Omental fat pad (tissue), 3 donors: ENCODE measurements at regions not wholly inside any gene's neighbourhood (a gene's known extent, or its start where the extent isn't known, plus 50 kb on each side); places are given as distances from the start of the nearest gene placed in this dataset.

ENCODE experiments used
- ATAC-seq: fragments of 150-250 bp; one replicate; pipeline ENCODE4 v1.9.1; 2016; ENCODE audit warnings: mild to moderate bottlenecking, moderate library complexity; ENCODE audit not compliant: low FRiP score
- DNase-seq: peaks from one replicate; pipeline ENCODE4 v3.0.0-alpha.2; 2019; ENCODE audit warnings: low spot score
- TF ChIP-seq, protein P1 (sequence below), 3 donors: fragments of 450-650 bp; IDR thresholded peaks; one replicate each; pipeline ENCODE4 v1.5.1; 2016 to 2017; ENCODE audit warnings: antibody characterized with exemption in 3 of 3, mild to moderate bottlenecking in 3 of 3, moderate library complexity in 2 of 3

DNA sequence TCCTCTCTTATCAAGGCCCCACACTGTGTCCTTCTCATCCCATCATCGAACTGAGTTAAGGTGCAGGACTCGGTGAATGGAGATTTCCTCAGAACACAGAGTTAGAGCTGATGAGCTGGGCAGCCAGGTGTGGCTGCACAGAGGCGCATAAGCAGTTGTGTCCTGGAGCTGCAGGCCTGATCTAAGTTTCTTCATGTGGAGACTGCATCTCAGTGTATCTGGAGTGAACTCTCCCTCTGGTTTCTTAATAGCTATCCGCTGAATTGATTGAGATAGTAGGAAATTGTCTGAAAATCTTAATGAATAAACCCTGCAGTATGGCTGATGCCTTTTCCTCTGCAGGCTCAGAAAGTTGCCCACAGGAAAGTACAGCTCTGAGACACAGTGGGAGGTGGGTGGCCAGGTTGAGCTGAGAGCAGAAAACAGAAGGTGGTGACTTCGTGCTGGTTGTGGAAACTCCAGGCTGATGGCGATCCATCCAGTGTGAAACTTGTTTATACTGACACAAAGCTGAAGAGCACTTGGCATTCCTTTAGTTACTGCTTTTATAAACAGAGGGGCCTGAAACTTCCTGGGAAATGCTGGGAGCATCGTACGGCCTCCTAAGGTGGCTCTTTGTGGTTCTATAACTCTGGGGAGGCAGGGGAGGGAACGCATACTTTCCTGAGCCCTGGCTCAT lies 67.4 kb upstream of the F3 start:
- TF ChIP-seq, protein P1, sequence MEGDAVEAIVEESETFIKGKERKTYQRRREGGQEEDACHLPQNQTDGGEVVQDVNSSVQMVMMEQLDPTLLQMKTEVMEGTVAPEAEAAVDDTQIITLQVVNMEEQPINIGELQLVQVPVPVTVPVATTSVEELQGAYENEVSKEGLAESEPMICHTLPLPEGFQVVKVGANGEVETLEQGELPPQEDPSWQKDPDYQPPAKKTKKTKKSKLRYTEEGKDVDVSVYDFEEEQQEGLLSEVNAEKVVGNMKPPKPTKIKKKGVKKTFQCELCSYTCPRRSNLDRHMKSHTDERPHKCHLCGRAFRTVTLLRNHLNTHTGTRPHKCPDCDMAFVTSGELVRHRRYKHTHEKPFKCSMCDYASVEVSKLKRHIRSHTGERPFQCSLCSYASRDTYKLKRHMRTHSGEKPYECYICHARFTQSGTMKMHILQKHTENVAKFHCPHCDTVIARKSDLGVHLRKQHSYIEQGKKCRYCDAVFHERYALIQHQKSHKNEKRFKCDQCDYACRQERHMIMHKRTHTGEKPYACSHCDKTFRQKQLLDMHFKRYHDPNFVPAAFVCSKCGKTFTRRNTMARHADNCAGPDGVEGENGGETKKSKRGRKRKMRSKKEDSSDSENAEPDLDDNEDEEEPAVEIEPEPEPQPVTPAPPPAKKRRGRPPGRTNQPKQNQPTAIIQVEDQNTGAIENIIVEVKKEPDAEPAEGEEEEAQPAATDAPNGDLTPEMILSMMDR (IDR thresholded peaks at IDR 0.05), result no peak
- no peak for ATAC-seq
- no peak for DNase-seq

DNA sequence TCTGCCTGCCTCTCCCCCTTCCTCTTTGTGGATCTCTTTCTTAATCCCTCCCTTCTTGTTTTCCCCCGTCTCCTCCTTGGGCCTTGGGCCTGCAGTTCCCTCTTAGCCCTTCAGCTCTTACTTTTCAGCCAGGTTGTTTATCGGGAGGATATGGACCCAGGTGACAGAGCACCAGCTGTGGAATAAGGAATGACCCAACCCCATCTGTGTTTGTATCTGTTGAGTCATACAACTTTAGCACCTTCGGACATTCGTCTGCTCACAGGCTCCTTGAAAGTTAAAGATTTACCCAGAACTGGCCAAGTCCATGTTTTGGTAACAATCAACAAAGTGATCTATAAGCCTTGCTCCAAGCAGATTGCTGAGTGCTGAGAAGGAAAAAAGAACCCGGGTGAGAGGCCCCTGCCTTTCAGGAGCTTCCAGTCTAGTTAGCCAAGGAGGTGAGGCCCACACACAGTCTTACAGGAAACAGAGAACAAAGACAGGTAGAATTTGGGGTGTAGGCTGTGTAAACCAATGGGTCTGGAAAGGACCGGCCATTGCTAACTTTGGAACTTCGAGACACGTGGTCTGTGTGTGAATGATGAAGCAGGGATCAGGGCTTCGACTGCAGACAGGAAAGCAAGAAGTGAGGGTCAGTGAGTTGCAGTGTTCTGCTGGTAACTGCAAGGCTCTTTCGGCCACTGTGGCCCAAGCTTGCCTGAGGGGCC lies 66.7 kb upstream of the F3 start:
- TF ChIP-seq, protein P1 (IDR thresholded peaks at IDR 0.05), result no peak
- no peak for ATAC-seq
- DNase-seq, result no peak

DNA sequence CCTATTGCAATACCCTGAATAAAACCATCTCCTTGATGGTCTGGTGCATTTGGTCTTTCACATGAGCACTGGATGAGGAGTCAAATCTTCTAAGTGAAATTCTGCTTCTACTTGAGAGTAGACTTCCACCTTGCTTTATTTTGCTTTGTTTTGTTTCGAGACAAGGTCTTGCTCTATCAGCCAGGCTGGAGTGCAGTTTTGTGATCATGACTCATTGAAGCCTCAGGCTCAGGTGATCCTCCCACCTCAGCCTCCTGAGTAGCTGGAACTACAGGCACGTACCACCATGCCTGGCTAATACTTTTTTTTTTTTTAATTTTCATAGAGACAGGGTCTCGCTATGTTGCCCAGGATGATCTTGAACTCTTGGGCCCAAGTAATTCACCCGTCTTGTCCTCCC lies 65.8 kb upstream of the F3 start:
- TF ChIP-seq, protein P1 (IDR thresholded peaks at IDR 0.05), result no peak
- ATAC-seq (no peak), DNase-seq (no peak)

DNA sequence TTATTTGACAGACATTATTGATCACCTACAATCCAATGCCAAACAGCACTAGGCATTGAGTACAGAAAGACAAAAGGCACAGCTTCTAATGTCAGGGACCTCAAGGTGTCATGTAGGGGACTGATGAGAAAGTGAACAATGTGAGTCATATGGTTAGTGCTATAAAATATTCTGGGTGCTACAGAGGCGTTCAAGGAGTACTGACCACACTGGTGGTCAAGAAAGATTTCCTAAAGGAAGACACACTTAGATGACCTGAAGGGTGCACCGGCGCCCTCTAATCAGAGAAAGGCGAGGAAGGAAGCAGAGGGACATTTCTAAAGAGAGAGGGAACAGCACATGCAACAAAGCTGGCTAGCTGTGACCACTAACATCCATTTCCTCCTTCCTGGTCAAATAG lies 64.9 kb upstream of the F3 start:
- ATAC-seq, result no peak
- no peak for DNase-seq
- TF ChIP-seq, protein P1 (IDR thresholded peaks at IDR 0.05), result no peak

DNA sequence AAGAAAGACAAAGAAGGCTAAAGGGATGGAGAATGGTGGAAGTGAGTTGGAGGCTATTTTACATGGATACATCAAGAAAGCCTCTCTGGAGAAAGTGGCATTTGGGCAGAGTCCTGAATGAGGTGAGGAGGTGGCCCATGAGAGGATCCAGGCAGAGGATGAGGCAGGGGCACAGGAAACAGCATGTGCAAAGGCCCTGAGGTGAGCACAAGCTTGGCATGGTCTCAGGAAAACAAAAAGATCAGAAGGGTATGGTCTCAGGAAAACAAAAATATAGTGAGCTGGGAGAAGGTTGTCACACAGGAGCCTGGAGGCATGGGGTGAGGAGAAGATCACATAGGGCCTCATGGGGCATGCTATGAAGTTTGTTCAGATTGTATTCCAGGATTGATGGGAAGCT lies 62.1 kb upstream of the F3 start:
- TF ChIP-seq, protein P1 (IDR thresholded peaks at IDR 0.05), result no peak
- no peak for ATAC-seq

DNA sequence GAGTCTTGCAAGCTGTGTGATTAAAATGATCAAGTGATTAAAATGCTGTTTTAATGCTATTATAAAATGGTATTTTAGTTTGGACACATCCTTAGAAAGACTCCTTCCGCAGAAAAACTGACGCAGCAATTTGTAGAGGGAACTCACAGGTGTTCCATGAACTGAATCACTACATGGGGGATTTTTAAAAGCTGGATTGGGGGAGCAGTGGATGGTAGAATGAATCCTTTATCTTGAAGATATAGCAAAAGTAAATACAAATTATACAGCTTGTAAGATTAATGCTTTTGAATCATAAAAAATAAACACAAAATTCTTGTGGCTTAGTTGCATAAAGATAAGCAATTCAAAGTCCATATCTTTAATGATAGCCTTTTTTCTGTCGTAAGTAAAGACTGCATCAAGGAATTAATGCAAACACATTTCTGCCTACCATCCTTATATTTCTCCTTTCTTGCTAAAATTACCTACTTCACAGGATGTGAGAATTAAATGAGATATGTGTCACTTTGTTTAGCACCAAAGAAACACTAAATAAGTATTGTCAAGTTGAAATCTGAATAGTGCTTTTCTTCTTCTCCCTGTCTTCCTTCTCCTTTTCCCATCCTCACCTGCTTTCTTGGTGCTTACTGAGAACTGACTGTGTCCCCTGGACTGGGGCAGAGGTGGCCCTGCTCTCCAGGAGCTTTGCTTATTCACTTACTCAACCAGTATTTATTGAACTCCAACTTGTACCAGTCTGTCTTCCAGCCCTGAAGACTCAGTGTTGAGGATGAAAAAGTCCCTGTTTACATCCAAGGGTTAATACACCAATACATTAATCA lies 61.5 kb upstream of the F3 start:
- ATAC-seq (no peak), DNase-seq (no peak)
- TF ChIP-seq, protein P1 (IDR thresholded peaks at IDR 0.05), result no peak

More for the DNA sequence above, 62.1 kb upstream of the F3 start:
- DNase-seq, result no peak
